ENCODE measurements at regions not wholly inside any gene's neighbourhood (a gene's known extent, or its start where the extent isn't known, plus 50 kb on each side); places are given as distances from the start of the nearest gene placed in this dataset.

GRCh38 chr10:78171633-78172400 is 138.2 kb downstream of the RPS24 start:
- no peak for DNase-seq (ENCODE audit: low read depth, low spot score)
- H3K4me1 ChIP-seq (ENCODE audit: control insufficient read depth in 1 of 2, insufficient read depth in 2 of 2, low read length in 2 of 2) = no peaks in the 10 kb centered on the region; a peak in 1 of 4 replicates
- no peaks in the 10 kb centered on the region for H4K20me1 ChIP-seq (ENCODE audit: insufficient read depth)
- no peaks in the 10 kb centered on the region for H3K36me3 ChIP-seq (ENCODE audit: control insufficient read depth in 1 of 2, insufficient read depth in 2 of 2, low read length in 2 of 2)
- ChIA-PET POLR2A (no interaction called here), RAD21 (ENCODE audit: low non-redundant PET in 1 of 2, low total read pairs in 2 of 2, uncharacterized antibody in 2 of 2, unreplicated experiment in 2 of 2) (no interaction called here), CTCF (no interaction called here)
- no peak overlapping the region for H3K27ac ChIP-seq (ENCODE audit: low read depth, low read length)
- no peak overlapping the region for H3K4me3 ChIP-seq (replicated peaks in 1 of 2; ENCODE audit: low read depth in 1 of 2, low read length in 2 of 2)
- H3K9ac ChIP-seq (ENCODE audit: low read length) = no peak overlapping the region
- no peak for ATAC-seq
- H3K4me2 ChIP-seq (ENCODE audit: low read length) = no peak overlapping the region
- H3K79me2 ChIP-seq (ENCODE audit: insufficient read depth, low read length) = no peaks in the 10 kb centered on the region
- no peak for TF ChIP-seq EZH2 (IDR thresholded peaks at IDR 0.05)
- TF ChIP-seq YY1 (IDR thresholded peaks at IDR 0.05; ENCODE audit: extremely low read depth, insufficient replicate concordance, low read depth, low read length) = no peak
- no peak for TF ChIP-seq REST (IDR thresholded peaks at IDR 0.05; ENCODE audit: low read depth)
- no peak for TF ChIP-seq ATF3 (IDR thresholded peaks at IDR 0.05)
- no peak for TF ChIP-seq SIN3A (IDR thresholded peaks at IDR 0.05; ENCODE audit: low read depth)
- TF ChIP-seq ZNF274 (IDR thresholded peaks at IDR 0.05; ENCODE audit: low read depth, low read length) = no peak
- TF ChIP-seq JUND (IDR thresholded peaks at IDR 0.05) = no peak
- no peak for TF ChIP-seq CBX3 (IDR thresholded peaks at IDR 0.05; ENCODE audit: low read depth)
- no peak for TF ChIP-seq CEBPB (IDR thresholded peaks at IDR 0.05; ENCODE audit: low read depth)
- no peak for TF ChIP-seq FOSL1 (IDR thresholded peaks at IDR 0.05; ENCODE audit: low read depth)
- TF ChIP-seq ZFX (IDR thresholded peaks at IDR 0.05) = no peak
- TF ChIP-seq ZBTB33 (IDR thresholded peaks at IDR 0.05; ENCODE audit: extremely low read depth, insufficient replicate concordance, low read length) = no peak
- TF ChIP-seq POLR2A (IDR thresholded peaks at IDR 0.05; ENCODE audit: borderline replicate concordance, extremely low read depth, insufficient read depth, insufficient read length) = no peak
- no peak for TF ChIP-seq TCF7L2 (IDR thresholded peaks at IDR 0.05; ENCODE audit: borderline replicate concordance, extremely low read depth, insufficient read depth, insufficient read length)
- no peak for TF ChIP-seq EZH2phosphoT487 (IDR thresholded peaks at IDR 0.05; ENCODE audit: borderline replicate concordance)
- no peak for TF ChIP-seq CTCF (IDR thresholded peaks at IDR 0.05 in 2 of 3, conservative IDR thresholded peaks at IDR 0.05 in 1 of 3; ENCODE audit: borderline replicate concordance in 1 of 3, insufficient read depth in 1 of 3, low read depth in 2 of 3, low read length in 2 of 3)
- no peak for TF ChIP-seq MAX (IDR thresholded peaks at IDR 0.05)
- no peak for TF ChIP-seq POLR2AphosphoS5 (IDR thresholded peaks at IDR 0.05; ENCODE audit: low read depth, low read length)
- no peak for TF ChIP-seq SP1 (IDR thresholded peaks at IDR 0.05; ENCODE audit: low read depth)
- TF ChIP-seq EGR1 (IDR thresholded peaks at IDR 0.05; ENCODE audit: low read depth) = no peak
- no peak overlapping the region for H2AFZ ChIP-seq (ENCODE audit: low read depth, low read length, poor library complexity, severe bottlenecking)
- H3K9me2 ChIP-seq (ENCODE audit: insufficient read depth) = no peaks in the 10 kb centered on the region
- BruUV-seq (replicated peaks) = no TSS peak
- H3K9me3 ChIP-seq (ENCODE audit: control insufficient read depth in 1 of 2, insufficient read depth in 1 of 2, low read depth in 1 of 2, low read length in 2 of 2) = no peaks in the 10 kb centered on the region
- intact Hi-C loops (cut with micrococcal nuclease) = no loop called here
- H3K27me3 ChIP-seq (ENCODE audit: insufficient read depth, low read length) = no peaks in the 10 kb centered on the region

Data from HCT116 (cell line).